GM21723 (cell line): ENCODE measurements at regions not wholly inside any gene's neighbourhood (a gene's known extent, or its start where the extent isn't known, plus 50 kb on each side); places are given as distances from the start of the nearest gene placed in this dataset.

ENCODE experiments used
- ATAC-seq: cut with Tn5 transposase; IDR thresholded peaks from one replicate; pipeline ENCODE4 v1.9.1; 2021; ENCODE audit warnings: mild to moderate bottlenecking, moderate library complexity; ENCODE audit not compliant: unreplicated experiment

DNA sequence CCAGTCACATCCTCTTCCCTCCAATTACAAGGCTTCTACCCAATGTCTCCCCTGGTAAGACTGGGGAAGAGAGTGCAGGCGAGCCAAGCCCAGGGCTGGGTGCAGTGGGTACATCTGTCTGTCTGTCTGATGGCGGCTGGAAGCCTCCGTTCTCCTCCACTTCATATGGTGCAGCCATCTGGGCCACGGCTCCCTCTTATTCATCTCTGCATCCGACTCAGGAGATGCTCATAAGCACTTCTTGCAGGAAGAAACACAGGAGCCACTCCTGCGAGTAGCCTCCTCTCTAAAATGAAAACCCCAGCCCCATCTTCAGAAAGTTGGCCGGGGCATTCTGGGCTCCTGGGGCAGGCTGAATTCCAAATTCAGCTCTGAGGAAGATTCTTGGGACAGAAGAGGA, 67.5 kb upstream of the SLC6A6 start:
- ATAC-seq, result no peak

DNA sequence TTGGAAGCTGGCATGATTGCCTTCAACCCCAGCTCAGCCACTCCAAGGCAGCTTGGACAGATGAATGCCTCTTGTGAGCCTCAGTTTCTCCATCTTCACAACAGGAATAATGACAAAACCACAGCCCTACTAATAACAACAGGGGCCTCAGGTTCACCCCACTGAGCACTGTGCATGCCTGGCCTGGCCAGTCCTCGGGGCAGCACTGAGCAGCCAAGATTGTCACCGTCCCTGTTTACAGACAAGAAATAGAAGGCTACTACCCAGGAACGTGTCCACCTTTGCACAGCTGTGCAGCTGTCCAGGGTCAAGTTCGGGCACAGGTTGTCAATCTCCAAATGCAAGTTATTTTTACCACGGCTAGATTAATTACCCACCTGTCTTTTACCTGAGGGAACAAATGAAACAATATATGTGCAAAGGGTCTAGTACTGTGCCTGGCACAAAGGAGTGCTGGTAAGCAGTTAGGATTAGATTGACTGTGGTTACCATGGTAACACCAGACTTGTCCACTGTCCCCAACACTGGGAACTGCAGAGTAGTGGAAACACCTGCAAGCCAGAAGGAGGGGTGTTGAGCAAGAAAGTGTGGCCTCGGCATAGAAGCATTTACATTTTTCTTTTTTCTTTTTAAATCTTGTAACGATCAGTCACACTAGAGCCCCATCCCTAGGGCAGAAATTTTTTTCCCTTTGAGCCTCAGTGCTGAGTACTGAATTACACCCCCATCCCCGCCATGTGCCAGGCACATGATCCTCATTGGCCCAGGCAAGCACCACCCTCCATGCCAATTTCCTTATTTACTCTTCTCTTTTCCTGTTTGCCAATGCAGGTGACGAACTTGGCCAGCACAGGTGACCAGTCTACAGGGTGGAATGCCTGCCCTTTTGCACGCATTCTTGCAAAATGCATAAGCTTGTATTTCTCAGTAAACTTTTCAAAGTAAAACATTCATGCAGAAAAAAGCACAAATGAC, 66.3 kb upstream of the SLC6A6 start:
- ATAC-seq, result no peak

DNA sequence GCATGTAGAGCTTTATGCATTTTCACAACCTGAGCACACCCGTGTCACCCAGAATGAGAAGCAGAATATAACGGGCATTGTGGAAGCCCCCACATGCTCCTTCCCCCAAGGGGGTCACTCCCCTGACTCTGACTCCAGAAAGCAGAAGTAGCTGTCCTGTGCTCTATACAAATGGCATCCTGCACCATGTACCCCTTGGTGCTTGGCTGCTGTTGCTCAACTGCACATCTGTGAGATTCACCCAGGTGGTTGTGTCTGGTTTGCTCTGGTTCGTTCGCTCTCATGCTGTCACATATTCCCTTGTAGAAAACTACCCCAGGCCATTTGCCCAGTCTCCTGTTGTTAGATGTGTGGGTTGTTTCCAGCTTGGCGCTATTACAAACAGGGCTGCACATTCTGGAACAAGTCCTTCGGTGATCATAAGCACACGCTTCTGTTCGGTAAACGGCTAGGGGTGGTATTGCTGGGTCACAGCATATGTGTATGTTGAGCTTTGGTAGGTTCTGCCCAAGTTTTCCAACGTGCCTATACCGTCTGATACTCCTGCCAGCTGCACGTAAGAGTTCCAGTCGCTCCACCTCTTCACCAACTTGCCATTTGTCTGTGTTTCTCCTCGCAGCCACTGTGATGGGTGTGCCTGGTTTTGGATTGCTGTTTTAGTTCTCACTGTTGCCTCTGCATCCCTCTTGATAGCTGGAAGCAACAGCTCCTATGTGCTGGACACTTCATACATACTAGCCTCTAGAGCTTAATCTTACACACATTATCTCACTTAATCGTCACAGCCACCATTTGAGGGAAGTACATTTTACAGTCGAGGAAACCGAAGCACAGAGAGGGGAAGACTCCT, 65.4 kb upstream of the SLC6A6 start:
- no peak for ATAC-seq

DNA sequence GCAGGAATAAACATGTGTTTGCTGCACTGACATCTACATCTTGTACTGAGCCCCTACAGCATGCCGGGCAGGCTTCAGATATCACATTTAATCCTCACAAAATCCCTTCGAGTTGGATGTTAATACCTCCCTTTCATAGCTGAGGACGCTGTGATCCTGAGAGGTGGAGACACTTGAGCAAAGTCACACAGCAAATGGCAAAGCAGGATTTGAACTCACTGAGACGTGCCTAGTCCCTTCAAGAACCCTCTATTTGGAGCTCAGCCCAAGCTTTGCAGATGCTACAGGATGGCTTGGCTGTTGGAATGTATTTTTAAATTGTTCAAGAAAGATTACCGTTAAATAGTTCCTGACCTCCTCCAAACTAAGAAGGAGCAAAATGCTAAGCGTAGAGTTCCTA, 64.6 kb upstream of the SLC6A6 start:
- no peak for ATAC-seq

DNA sequence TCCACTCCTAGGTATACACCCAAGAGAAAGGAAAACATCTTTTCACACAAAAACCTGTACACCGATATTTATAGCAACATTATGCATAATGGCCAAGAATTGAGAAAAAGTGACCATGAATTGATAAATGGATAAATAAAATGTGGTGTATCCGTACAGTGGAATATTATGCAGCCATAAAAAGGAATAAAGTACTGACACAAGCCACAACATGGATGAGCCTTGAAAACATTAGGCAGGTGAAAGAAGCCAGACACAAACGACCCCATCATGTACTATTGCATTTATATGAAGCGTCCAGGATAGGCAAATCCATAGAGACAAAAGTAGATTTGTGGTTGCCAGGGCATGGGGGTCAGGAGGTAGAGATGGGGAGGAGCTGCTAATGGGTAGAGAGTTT, 64.2 kb upstream of the SLC6A6 start:
- no peak for ATAC-seq

DNA sequence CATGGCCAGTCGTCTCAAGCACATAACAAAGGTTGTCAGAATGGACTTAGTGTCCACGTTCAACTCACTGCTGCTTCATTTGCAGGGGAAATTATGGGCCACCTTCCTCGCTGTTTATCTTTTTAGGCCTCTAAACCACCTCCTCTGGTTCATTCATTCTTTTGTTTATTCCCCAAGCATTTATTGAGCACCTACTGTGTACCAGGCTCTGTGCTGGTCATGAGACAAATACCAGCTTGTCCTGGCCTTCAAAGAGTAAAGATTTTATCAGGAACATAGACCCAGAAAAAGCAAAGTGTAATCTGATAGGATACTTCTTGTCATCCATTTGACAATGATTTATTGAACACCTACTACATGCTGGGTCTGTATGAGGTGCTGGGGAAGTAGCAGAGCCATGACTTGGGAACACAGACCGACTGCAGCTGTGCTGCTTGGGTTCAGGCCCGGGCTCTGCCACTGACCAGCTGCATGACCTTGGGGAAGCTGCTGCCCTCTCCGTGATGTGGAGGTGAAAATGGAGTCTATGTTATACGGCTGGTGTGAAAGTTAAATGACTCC, 63.4 kb upstream of the SLC6A6 start:
- no peak for ATAC-seq

DNA sequence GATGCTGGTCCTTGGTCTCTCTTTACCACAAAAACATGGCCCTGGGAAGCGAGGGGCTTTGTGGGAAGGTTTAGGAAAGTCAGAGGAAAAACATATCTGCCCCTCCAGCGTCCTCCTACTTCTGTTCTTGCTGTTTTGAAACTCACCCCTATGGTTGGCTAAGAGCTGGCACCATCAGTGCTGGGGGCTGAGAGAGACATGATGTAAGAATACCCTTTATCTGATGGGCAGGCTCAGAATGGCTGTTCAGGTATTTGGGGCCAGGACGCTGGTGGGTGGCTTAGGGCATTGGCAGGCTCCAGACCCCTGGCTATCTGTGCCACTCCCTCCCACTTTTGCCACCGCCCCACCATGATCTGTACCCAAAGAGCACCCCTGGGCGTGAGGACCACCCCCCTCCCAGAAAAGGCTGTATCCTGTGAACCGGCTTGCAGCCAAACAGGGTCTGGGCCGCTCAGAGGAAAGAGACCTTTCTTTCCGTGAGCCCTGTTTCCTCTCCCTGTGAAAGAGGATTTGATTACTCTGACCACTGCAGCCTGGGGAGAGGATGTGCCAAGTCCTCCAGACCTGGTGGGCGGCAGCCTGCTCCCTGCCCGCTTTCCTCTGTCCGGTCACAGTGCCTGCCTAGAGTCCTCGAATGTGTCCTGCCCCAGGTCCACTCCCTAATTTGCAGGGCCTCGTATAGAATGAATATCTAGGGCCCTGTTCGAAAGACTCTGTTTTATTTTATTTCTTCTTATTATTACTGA, 61.3 kb upstream of the SLC6A6 start:
- ATAC-seq, result no peak

DNA sequence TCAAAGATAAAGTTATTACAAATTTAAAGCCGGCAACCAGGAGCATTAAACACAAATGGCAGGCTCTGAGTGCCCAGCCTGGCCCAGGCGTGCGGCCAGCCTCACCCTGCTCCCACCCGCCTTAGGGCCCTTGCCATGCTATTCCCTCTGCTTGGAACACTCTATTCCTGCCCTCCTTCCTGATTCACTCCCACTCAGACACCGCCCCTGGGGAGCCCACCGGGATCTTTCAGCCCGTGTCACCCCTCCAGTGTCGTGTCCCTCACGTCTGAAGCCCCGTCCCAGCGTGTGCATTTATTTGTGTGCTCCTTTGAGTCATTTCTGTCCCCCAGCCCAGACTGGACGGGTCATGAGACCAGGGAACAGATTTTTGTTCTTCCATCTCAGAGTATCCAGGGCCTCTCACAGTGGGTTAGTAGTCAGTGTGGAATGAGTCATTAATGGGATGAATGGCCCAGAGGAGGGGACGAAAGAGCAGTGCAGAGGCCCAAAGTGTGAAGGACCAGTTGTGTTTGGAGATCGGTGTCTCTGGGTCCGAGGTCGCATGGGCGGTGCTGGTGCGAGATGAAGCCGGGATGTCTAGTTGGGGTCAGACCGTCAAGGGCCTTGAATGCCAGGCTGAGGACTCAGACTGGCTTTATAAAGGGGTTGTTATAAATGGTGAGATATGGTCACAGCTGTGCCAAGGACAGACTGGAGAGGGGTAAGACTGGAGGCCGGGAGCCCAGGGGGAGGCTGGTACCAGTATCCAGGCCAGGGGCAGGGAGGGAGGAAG, 58.9 kb upstream of the SLC6A6 start:
- ATAC-seq, result no peak

DNA sequence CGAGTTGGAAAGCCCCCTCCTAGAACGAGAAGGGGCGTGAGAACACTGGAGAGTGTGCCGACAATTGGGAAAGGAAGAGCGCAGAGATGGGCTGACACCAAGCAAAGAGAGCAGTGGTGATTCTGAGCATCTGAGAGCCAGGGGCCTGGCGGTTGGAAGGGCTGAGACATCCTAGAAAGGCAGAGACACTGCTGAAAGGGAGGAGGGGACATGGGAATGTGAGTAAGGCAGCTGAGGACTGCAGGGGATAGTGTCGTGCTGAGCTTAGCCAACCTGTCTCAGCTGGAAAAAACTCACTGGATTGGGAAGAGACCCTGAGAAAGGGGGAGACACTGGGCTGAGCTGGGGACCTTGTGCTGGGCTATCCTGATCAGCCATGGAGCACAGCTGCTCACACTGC, 58.1 kb upstream of the SLC6A6 start:
- no peak for ATAC-seq

DNA sequence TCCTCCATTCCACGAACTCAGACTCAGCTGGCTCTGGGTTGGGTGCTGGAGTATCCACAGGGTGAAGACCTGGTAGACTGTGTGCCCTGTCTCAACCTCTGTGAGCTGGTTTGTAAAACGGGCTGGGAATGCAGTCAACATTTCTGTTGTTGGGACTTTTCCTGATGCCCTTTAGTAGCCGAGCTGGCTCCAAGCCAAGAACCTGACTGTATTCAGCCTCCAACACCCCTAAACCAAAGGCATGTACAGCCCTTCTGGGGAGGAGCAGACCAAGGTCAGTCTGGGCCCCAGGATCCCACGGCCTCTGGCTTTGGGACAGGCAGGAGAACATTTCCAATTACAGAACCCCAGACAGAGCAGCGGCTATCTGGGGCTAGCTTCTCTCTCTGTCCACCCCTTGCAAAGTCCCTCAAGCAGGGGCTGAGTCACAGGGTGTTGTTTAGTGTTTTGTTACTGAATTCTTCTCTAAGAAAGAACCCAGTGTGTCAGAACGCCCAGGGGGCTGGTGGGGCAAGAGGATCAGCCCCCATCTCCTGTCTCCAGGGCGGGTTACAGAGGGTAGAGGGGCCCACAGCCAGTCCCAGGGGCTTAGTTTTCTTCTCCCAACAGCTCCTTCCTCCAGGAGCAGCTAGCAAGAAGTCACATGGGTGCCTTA, 56.8 kb upstream of the SLC6A6 start:
- no peak for ATAC-seq

DNA sequence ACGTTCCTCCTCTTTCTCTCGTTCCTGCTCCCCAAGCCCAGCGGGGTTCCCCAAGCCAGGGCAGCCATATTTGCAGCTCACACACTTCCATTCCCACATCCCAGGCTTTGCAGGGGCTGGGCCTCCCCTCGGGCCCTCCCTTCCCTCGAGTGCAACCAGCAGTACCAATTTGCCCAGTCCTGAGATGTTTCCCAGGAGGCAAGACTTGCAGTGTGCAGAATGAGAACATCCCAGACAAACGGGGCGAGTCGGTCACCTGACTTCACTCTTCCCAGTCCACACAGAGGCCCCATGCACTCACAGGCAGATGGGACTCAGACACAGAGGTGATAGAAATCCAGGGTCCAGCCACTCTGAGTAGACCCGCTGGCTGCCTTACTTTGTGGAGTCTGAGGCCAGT, 56.2 kb upstream of the SLC6A6 start:
- no peak for ATAC-seq

DNA sequence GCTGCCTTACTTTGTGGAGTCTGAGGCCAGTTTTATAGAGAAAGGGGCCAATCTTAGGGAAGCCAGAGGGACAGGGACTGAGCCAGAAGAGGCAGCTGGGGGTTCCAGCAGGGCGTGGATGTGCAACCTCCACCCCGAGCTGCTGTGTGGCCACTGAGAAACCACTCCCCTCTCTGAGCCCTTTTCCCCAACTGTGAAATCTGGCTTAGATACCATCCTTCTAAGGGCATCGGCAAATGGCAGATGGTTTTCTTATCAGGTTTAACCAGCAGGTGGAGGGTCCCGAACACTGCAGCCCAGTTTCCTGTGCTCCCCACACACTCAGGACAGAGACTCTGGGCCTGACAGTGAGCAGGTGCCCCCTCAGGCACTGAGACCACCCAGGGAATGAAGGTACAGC, 55.8 kb upstream of the SLC6A6 start:
- ATAC-seq, result no peak

DNA sequence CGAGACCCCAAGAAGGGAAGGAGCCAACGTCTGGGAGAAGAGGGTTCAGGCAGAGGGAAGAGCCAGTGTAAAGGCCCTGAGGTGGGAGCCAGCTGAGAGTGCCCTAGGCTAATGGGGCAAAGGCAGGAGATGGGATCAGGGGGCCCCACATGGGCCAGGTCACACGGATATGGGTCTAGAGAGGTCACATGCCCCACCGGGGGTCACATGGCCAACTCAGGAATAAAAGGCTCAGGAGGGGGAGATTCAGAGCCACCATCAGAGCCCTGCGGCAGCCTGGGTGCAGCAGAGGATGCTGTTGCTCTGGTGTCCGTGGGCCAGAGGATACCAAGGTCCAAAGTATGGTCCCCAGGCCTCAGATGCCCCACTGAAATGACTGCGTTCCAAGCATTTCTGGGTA, 55.3 kb upstream of the SLC6A6 start:
- no peak for ATAC-seq

DNA sequence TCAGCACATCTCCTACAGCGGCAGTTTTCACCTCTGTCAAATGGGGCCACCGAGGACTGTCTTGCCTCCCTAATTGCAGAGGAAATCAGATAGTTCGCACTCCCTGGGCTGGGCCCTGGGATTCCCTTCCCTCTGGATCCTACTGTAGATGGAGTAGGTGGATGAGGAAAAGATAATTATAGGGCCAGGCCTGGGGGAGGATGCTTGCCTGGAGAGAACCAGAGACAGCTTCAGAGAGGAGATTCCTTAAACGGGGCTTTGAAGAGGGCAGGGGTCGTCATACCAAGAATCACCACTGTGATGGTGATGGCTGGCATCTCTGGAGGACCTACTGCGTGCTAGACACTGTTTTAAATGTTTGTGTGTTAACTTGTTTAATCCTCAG, 50.8 kb upstream of the SLC6A6 start:
- ATAC-seq, result no peak

DNA sequence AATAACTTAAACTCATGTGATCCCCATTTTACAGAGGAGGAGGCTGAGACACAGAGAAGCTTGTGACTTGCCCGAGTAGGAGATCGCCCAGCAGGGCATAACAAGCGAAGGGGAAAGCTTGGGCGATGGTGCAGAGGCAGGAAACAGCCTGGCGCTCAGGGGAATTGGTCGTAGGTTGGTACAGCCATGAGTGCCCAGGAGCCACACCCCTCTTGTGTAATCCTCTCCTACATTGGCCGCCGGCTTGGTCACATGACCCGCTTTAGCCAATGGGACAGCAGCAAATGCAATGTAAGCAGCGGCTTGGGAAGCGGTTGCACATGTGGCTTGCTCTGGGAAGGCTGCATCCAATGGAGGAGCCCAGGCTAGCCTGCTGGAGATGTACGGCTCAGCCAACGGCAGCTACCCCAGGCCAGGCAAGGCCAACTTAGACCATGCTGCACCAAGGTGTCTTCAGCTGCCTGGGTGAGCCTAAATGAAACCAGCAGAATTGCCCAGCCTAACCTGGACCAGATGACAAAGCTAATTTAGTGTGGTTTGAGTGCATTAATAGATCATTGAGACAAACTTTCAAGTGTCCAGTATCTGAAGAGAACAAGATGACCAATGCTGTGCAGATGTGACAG, 50.3 kb upstream of the SLC6A6 start:
- no peak for ATAC-seq
